ENCODE measurements at regions not wholly inside any gene's neighbourhood (a gene's known extent, or its start where the extent isn't known, plus 50 kb on each side); places are given as distances from the start of the nearest gene placed in this dataset.

DNA sequence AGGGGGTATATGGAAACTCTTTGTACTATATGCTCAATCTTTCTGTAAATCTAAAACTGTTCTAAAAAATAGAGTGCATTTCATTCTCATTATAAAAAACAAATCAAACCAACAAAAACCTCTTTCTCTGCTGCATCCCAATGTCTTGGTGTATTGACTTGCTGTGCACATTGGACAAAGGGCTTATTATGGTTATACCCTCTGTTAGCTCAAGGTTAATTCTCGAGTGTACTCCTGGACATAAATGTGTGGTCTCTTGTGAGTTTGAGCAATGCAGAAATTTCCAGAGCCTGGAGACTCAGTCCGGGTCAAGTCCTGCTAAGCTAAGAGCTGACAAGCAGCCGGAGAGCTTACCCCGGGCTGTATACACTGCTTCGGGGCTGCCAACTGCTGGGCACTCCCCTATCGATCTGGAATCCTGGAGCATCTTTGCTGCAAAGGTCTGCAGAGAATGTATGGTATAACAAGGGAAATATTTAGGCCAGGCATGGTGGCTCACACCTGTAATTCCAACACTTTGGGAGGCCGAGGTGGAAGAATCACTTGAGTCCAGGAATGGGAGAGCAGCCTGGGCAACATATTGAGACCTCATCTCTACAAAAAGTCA lies 66.2 kb upstream of the BRD7 start (continued):
- TF ChIP-seq ZNF76 (tag by site-specific recombination; IDR thresholded peaks at IDR 0.05; ENCODE audit: borderline replicate concordance, low read depth) = no peak

DNA sequence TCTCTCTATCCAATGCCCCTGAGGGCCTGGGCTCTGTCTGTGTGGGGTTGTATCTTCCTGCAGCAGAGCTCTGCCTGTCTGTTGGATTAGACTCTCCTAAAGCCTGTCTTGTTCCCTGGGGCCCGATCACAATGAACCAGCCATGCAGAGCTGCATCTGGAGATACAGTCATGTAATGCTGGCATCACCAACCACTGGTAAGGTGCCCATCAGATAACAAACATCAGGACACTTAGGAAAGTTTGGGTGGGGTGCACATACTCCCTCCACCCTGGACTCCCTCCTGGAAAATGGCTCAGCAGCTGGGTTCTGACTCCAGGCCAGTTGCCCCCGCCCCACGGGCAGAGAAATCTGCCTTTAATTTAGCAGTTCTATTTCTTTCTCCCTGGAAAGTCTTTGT lies 61.3 kb upstream of the BRD7 start:
- ChIA-PET POLR2A (no interaction called here), CTCF (interaction anchor here (1.1 kb wide), 1 partner anchor 44 kb away, joined by 3 read pairs; no protein-coding TSS in a partner anchor)
- H3K9me3 ChIP-seq (ENCODE audit: control insufficient read depth, insufficient read depth, low read depth, low read length) = no peaks in the 10 kb centered on the region
- H3K4me3 ChIP-seq (ENCODE audit: low read depth, low read length) = no peak overlapping the region
- no peak overlapping the region for H3K27ac ChIP-seq (ENCODE audit: extremely low read depth, low read depth, low read length)
- no peaks in the 10 kb centered on the region for H3K36me3 ChIP-seq (ENCODE audit: control insufficient read depth in 2 of 2, insufficient read depth in 1 of 2, low read length in 2 of 2)
- H3K4me1 ChIP-seq (ENCODE audit: control insufficient read depth, insufficient read depth, low read length) = no peaks in the 10 kb centered on the region
- TF ChIP-seq MZF1 (tag by site-specific recombination; IDR thresholded peaks at IDR 0.05; ENCODE audit: borderline replicate concordance) = no peak
- TF ChIP-seq ZNF391 (tag by site-specific recombination; IDR thresholded peaks at IDR 0.05; ENCODE audit: borderline replicate concordance, low read depth) = no peak
- peak; percentile 53; the same call in 1 of the 2 replicates for TF ChIP-seq KLF1 (tag by site-specific recombination; IDR thresholded peaks at IDR 0.05)

DNA sequence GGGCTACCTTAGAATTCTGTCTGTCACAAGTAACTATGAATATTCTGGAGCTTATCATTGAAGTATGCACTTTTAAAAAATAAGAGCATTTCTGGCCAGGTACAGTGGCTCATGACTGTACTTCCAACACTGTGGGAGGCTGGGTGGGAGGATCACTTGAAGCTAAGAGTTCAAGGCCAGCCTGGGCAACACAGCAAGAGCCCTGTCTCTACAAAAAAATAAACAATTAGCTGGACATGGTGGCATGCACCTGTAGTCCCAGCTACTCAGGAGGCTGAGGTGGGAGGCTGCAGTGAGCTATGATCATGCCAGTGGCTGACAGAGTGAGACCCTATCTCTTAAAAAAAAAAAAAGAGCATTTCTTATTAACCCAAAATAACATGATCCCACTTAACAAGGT lies 60.0 kb upstream of the BRD7 start:
- no peak overlapping the region for H3K4me3 ChIP-seq (ENCODE audit: low read depth, low read length)
- no peaks in the 10 kb centered on the region for H3K36me3 ChIP-seq (ENCODE audit: control insufficient read depth in 2 of 2, insufficient read depth in 1 of 2, low read length in 2 of 2)
- CTCF ChIA-PET = interaction anchor here (0.6 to 0.7 kb wide), 3 partner anchors 19 to 571 kb away, joined by 3 read pairs; no protein-coding TSS in a partner anchor
- H3K27ac ChIP-seq (ENCODE audit: extremely low read depth, low read depth, low read length) = no peak overlapping the region
- TF ChIP-seq ZNF302 (tag by site-specific recombination; IDR thresholded peaks at IDR 0.05; ENCODE audit: low read depth) (no peak), ZNF2 (tag by site-specific recombination; IDR thresholded peaks at IDR 0.05) (no peak), ZNF621 (tag by site-specific recombination; IDR thresholded peaks at IDR 0.05) (no peak)
- TF ChIP-seq, protein P1, sequence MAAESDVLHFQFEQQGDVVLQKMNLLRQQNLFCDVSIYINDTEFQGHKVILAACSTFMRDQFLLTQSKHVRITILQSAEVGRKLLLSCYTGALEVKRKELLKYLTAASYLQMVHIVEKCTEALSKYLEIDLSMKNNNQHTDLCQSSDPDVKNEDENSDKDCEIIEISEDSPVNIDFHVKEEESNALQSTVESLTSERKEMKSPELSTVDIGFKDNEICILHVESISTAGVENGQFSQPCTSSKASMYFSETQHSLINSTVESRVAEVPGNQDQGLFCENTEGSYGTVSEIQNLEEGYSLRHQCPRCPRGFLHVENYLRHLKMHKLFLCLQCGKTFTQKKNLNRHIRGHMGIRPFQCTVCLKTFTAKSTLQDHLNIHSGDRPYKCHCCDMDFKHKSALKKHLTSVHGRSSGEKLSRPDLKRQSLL (tag by site-specific recombination; IDR thresholded peaks at IDR 0.05) = no peak
- TF ChIP-seq, protein P2, sequence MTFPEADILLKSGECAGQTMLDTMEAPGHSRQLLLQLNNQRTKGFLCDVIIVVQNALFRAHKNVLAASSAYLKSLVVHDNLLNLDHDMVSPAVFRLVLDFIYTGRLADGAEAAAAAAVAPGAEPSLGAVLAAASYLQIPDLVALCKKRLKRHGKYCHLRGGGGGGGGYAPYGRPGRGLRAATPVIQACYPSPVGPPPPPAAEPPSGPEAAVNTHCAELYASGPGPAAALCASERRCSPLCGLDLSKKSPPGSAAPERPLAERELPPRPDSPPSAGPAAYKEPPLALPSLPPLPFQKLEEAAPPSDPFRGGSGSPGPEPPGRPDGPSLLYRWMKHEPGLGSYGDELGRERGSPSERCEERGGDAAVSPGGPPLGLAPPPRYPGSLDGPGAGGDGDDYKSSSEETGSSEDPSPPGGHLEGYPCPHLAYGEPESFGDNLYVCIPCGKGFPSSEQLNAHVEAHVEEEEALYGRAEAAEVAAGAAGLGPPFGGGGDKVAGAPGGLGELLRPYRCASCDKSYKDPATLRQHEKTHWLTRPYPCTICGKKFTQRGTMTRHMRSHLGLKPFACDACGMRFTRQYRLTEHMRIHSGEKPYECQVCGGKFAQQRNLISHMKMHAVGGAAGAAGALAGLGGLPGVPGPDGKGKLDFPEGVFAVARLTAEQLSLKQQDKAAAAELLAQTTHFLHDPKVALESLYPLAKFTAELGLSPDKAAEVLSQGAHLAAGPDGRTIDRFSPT (tag by site-specific recombination; IDR thresholded peaks at IDR 0.05) = no peak
- H3K9me3 ChIP-seq (ENCODE audit: control insufficient read depth, insufficient read depth, low read depth, low read length) = no peaks in the 10 kb centered on the region
- H3K4me1 ChIP-seq (ENCODE audit: control insufficient read depth, insufficient read depth, low read length) = no peaks in the 10 kb centered on the region
- POLR2A ChIA-PET = no interaction called here

DNA sequence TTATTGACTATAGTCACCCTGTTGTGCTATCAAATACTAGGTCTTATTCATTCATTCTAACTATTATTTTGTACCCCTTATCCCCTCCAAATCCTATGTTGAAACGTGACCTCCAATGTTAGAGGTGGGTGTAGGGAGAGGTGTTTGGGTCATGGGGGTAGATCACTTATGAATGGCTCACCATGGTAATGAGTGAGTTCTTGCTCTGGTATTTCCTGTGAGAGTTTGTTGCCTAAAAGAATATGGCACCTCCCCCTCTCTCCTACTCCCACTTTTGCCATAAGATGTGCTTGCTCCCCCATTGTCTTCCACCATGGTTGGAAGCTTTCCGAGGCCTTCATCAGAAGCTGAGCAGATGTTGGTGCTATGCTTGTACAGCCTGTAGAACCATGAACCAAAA lies 59.3 kb upstream of the BRD7 start:
- ChIA-PET POLR2A (no interaction called here), CTCF (interaction anchor here (0.6 kb wide), 1 partner anchor 22 kb away, joined by 3 read pairs; no protein-coding TSS in a partner anchor)
- Histone ChIP-seq H3K4me1 (ENCODE audit: control insufficient read depth, insufficient read depth, low read length) (no peaks in the 10 kb centered on the region), H3K9me3 (ENCODE audit: control insufficient read depth, insufficient read depth, low read depth, low read length) (no peaks in the 10 kb centered on the region), H3K36me3 (ENCODE audit: control insufficient read depth in 2 of 2, insufficient read depth in 1 of 2, low read length in 2 of 2) (no peaks in the 10 kb centered on the region), H3K4me3 (ENCODE audit: low read depth, low read length) (no peak overlapping the region), H3K27ac (ENCODE audit: extremely low read depth, low read depth, low read length) (no peak overlapping the region)
- no peak for TF ChIP-seq ZNF830 (tag by site-specific recombination; IDR thresholded peaks at IDR 0.05; ENCODE audit: low read depth)
- no peak for TF ChIP-seq ZNF394 (tag by site-specific recombination; IDR thresholded peaks at IDR 0.05; ENCODE audit: borderline replicate concordance)
- no peak for TF ChIP-seq ZFP37 (tag by site-specific recombination; IDR thresholded peaks at IDR 0.05)
- no peak for TF ChIP-seq ZNF561 (tag by site-specific recombination; IDR thresholded peaks at IDR 0.05; ENCODE audit: borderline replicate concordance)
- TF ChIP-seq, protein P3, sequence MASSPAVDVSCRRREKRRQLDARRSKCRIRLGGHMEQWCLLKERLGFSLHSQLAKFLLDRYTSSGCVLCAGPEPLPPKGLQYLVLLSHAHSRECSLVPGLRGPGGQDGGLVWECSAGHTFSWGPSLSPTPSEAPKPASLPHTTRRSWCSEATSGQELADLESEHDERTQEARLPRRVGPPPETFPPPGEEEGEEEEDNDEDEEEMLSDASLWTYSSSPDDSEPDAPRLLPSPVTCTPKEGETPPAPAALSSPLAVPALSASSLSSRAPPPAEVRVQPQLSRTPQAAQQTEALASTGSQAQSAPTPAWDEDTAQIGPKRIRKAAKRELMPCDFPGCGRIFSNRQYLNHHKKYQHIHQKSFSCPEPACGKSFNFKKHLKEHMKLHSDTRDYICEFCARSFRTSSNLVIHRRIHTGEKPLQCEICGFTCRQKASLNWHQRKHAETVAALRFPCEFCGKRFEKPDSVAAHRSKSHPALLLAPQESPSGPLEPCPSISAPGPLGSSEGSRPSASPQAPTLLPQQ (tag by site-specific recombination; IDR thresholded peaks at IDR 0.05) = no peak
- TF ChIP-seq FEZF1 (tag by site-specific recombination; IDR thresholded peaks at IDR 0.05) = no peak
- no peak for TF ChIP-seq ZNF274 (IDR thresholded peaks at IDR 0.05; ENCODE audit: low read length)
- TF ChIP-seq ZNF274 (tag by site-specific recombination; IDR thresholded peaks at IDR 0.05; ENCODE audit: borderline replicate concordance) = no peak
- TF ChIP-seq ZNF843 (tag by site-specific recombination; IDR thresholded peaks at IDR 0.05) = no peak
- TF ChIP-seq ZNF311 (tag by site-specific recombination; IDR thresholded peaks at IDR 0.05; ENCODE audit: borderline replicate concordance) = no peak
- no peak for TF ChIP-seq ZNF792 (tag by site-specific recombination; IDR thresholded peaks at IDR 0.05)
- TF ChIP-seq ZNF510 (tag by site-specific recombination; IDR thresholded peaks at IDR 0.05; ENCODE audit: insufficient replicate concordance) = no peak
- TF ChIP-seq SP7 (tag by site-specific recombination; IDR thresholded peaks at IDR 0.05) = no peak
- TF ChIP-seq ZNF776 (tag by site-specific recombination; IDR thresholded peaks at IDR 0.05; ENCODE audit: borderline replicate concordance) = no peak
- TF ChIP-seq GLI4 (tag by site-specific recombination; IDR thresholded peaks at IDR 0.05) = no peak

Measured in HEK293 (cell line).